ENCODE measurements at regions not wholly inside any gene's neighbourhood (a gene's known extent, or its start where the extent isn't known, plus 50 kb on each side); places are given as distances from the start of the nearest gene placed in this dataset.

- peaks cover 2% of the 10 kb centered on the region for H3K9me3 ChIP-seq (ENCODE audit: control insufficient read depth, low read depth, low read length)
- H3K27me3 ChIP-seq (ENCODE audit: control insufficient read depth, insufficient read depth, low read length) = no peaks in the 10 kb centered on the region
- H3K36me3 ChIP-seq (ENCODE audit: control insufficient read depth, low read depth, low read length) = no peaks in the 10 kb centered on the region
- H3K4me3 ChIP-seq (ENCODE audit: low read length) = no peak overlapping the region
- H3K4me1 ChIP-seq (ENCODE audit: control insufficient read depth, low read depth, low read length) = no peaks in the 10 kb centered on the region
- H3K27ac ChIP-seq (ENCODE audit: low read length) = no peak overlapping the region
- no peak overlapping the region for H3K9ac ChIP-seq (ENCODE audit: low read length)
Measured at GRCh38 chr6:8535519-8535918, 100.2 kb upstream of the SLC35B3 start.

- Histone ChIP-seq H3K4me1 (ENCODE audit: control insufficient read depth, low read depth, low read length) (no peaks in the 10 kb centered on the region), H3K9ac (ENCODE audit: low read length) (no peak overlapping the region), H3K27me3 (ENCODE audit: control insufficient read depth, insufficient read depth, low read length) (no peaks in the 10 kb centered on the region), H3K27ac (ENCODE audit: low read length) (no peak overlapping the region), H3K4me3 (ENCODE audit: low read length) (no peak overlapping the region), H3K9me3 (ENCODE audit: control insufficient read depth, low read depth, low read length) (no peaks in the 10 kb centered on the region), H3K36me3 (ENCODE audit: control insufficient read depth, low read depth, low read length) (no peaks in the 10 kb centered on the region)
Measured at GRCh38 chr6:8530785-8531435, 95.6 kb upstream of the SLC35B3 start.

- Histone ChIP-seq H3K27me3 (ENCODE audit: control insufficient read depth, insufficient read depth, low read length) (no peaks in the 10 kb centered on the region), H3K36me3 (ENCODE audit: control insufficient read depth, low read depth, low read length) (no peaks in the 10 kb centered on the region), H3K9ac (ENCODE audit: low read length) (no peak overlapping the region), H3K4me1 (ENCODE audit: control insufficient read depth, low read depth, low read length) (no peaks in the 10 kb centered on the region), H3K9me3 (ENCODE audit: control insufficient read depth, low read depth, low read length) (no peaks in the 10 kb centered on the region), H3K27ac (ENCODE audit: low read length) (no peak overlapping the region), H3K4me3 (ENCODE audit: low read length) (no peak overlapping the region)
Measured at GRCh38 chr6:8529250-8529649, 93.9 kb upstream of the SLC35B3 start.

- no peak overlapping the region for H3K4me3 ChIP-seq (ENCODE audit: low read length)
- no peaks in the 10 kb centered on the region for H3K9me3 ChIP-seq (ENCODE audit: control insufficient read depth, low read depth, low read length)
- no peaks in the 10 kb centered on the region for H3K27me3 ChIP-seq (ENCODE audit: control insufficient read depth, insufficient read depth, low read length)
- no peak overlapping the region for H3K27ac ChIP-seq (ENCODE audit: low read length)
- H3K9ac ChIP-seq (ENCODE audit: low read length) = no peak overlapping the region
- no peaks in the 10 kb centered on the region for H3K36me3 ChIP-seq (ENCODE audit: control insufficient read depth, low read depth, low read length)
- no peaks in the 10 kb centered on the region for H3K4me1 ChIP-seq (ENCODE audit: control insufficient read depth, low read depth, low read length)
Measured at GRCh38 chr6:8527818-8528217, 92.5 kb upstream of the SLC35B3 start.

- no peaks in the 10 kb centered on the region for H3K36me3 ChIP-seq (ENCODE audit: control insufficient read depth, low read depth, low read length)
- no peaks in the 10 kb centered on the region for H3K4me1 ChIP-seq (ENCODE audit: control insufficient read depth, low read depth, low read length)
- H3K9ac ChIP-seq (ENCODE audit: low read length) = no peak overlapping the region
- H3K27me3 ChIP-seq (ENCODE audit: control insufficient read depth, insufficient read depth, low read length) = no peaks in the 10 kb centered on the region
- H3K9me3 ChIP-seq (ENCODE audit: control insufficient read depth, low read depth, low read length) = no peaks in the 10 kb centered on the region
- no peak overlapping the region for H3K4me3 ChIP-seq (ENCODE audit: low read length)
- no peak overlapping the region for H3K27ac ChIP-seq (ENCODE audit: low read length)
Measured at GRCh38 chr6:8526624-8527023, 91.3 kb upstream of the SLC35B3 start.

- Histone ChIP-seq H3K9me3 (ENCODE audit: control insufficient read depth, low read depth, low read length) (no peaks in the 10 kb centered on the region), H3K4me1 (ENCODE audit: control insufficient read depth, low read depth, low read length) (no peaks in the 10 kb centered on the region), H3K4me3 (ENCODE audit: low read length) (no peak overlapping the region), H3K9ac (ENCODE audit: low read length) (no peak overlapping the region), H3K27me3 (ENCODE audit: control insufficient read depth, insufficient read depth, low read length) (no peaks in the 10 kb centered on the region), H3K27ac (ENCODE audit: low read length) (no peak overlapping the region), H3K36me3 (ENCODE audit: control insufficient read depth, low read depth, low read length) (no peaks in the 10 kb centered on the region)
Measured at GRCh38 chr6:8525370-8525769, 90.0 kb upstream of the SLC35B3 start.

- Histone ChIP-seq H3K36me3 (ENCODE audit: control insufficient read depth, low read depth, low read length) (no peaks in the 10 kb centered on the region), H3K27me3 (ENCODE audit: control insufficient read depth, insufficient read depth, low read length) (no peaks in the 10 kb centered on the region)
Measured at GRCh38 chr6:8513174-8513573, 77.8 kb upstream of the SLC35B3 start.

GRCh38 chr6:8507286-8507685 lies 71.9 kb upstream of the SLC35B3 start:
- Histone ChIP-seq H3K4me3 (ENCODE audit: low read length) (no peak overlapping the region), H3K36me3 (ENCODE audit: control insufficient read depth, low read depth, low read length) (no peaks in the 10 kb centered on the region), H3K9ac (ENCODE audit: low read length) (no peak overlapping the region), H3K4me1 (ENCODE audit: control insufficient read depth, low read depth, low read length) (peaks cover 24% of the 10 kb centered on the region), H3K27ac (ENCODE audit: low read length) (no peak overlapping the region), H3K27me3 (ENCODE audit: control insufficient read depth, insufficient read depth, low read length) (no peaks in the 10 kb centered on the region), H3K9me3 (ENCODE audit: control insufficient read depth, low read depth, low read length) (no peaks in the 10 kb centered on the region)

More at GRCh38 chr6:8513174-8513573, 77.8 kb upstream of the SLC35B3 start:
- Histone ChIP-seq H3K9me3 (ENCODE audit: control insufficient read depth, low read depth, low read length) (no peaks in the 10 kb centered on the region), H3K4me1 (ENCODE audit: control insufficient read depth, low read depth, low read length) (peaks cover 3% of the 10 kb centered on the region), H3K27ac (ENCODE audit: low read length) (no peak overlapping the region), H3K9ac (ENCODE audit: low read length) (no peak overlapping the region), H3K4me3 (ENCODE audit: low read length) (no peak overlapping the region)

- peaks cover 24% of the 10 kb centered on the region for H3K4me1 ChIP-seq (ENCODE audit: control insufficient read depth, low read depth, low read length)
- H3K27ac ChIP-seq (ENCODE audit: low read length) = no peak overlapping the region
- H3K27me3 ChIP-seq (ENCODE audit: control insufficient read depth, insufficient read depth, low read length) = no peaks in the 10 kb centered on the region
- H3K9me3 ChIP-seq (ENCODE audit: control insufficient read depth, low read depth, low read length) = no peaks in the 10 kb centered on the region
- no peak overlapping the region for H3K4me3 ChIP-seq (ENCODE audit: low read length)
- H3K9ac ChIP-seq (ENCODE audit: low read length) = no peak overlapping the region
- H3K36me3 ChIP-seq (ENCODE audit: control insufficient read depth, low read depth, low read length) = no peaks in the 10 kb centered on the region
Measured at GRCh38 chr6:8506126-8506525, 70.8 kb upstream of the SLC35B3 start.

- no peak overlapping the region for H3K4me3 ChIP-seq (ENCODE audit: low read length)
- H3K27me3 ChIP-seq (ENCODE audit: control insufficient read depth, insufficient read depth, low read length) = no peaks in the 10 kb centered on the region
- no peak overlapping the region for H3K27ac ChIP-seq (ENCODE audit: low read length)
- H3K4me1 ChIP-seq (ENCODE audit: control insufficient read depth, low read depth, low read length) = peaks cover 8% of the 10 kb centered on the region
- H3K36me3 ChIP-seq (ENCODE audit: control insufficient read depth, low read depth, low read length) = no peaks in the 10 kb centered on the region
- no peaks in the 10 kb centered on the region for H3K9me3 ChIP-seq (ENCODE audit: control insufficient read depth, low read depth, low read length)
- H3K9ac ChIP-seq (ENCODE audit: low read length) = no peak overlapping the region
Measured at GRCh38 chr6:8499540-8499939, 64.2 kb upstream of the SLC35B3 start.

- Histone ChIP-seq H3K27ac (ENCODE audit: low read length) (no peak overlapping the region), H3K36me3 (ENCODE audit: control insufficient read depth, low read depth, low read length) (no peaks in the 10 kb centered on the region)
Measured at GRCh38 chr6:8494730-8495129, 59.4 kb upstream of the SLC35B3 start.

GRCh38 chr6:8492536-8493133 lies 57.3 kb upstream of the SLC35B3 start:
- no peaks in the 10 kb centered on the region for H3K4me1 ChIP-seq (ENCODE audit: control insufficient read depth, low read depth, low read length)
- no peaks in the 10 kb centered on the region for H3K27me3 ChIP-seq (ENCODE audit: control insufficient read depth, insufficient read depth, low read length)
- H3K4me3 ChIP-seq (ENCODE audit: low read length) = no peak overlapping the region

More at GRCh38 chr6:8494730-8495129, 59.4 kb upstream of the SLC35B3 start:
- no peak overlapping the region for H3K9ac ChIP-seq (ENCODE audit: low read length)
- no peak overlapping the region for H3K4me3 ChIP-seq (ENCODE audit: low read length)
- no peaks in the 10 kb centered on the region for H3K4me1 ChIP-seq (ENCODE audit: control insufficient read depth, low read depth, low read length)
- no peaks in the 10 kb centered on the region for H3K9me3 ChIP-seq (ENCODE audit: control insufficient read depth, low read depth, low read length)
- H3K27me3 ChIP-seq (ENCODE audit: control insufficient read depth, insufficient read depth, low read length) = no peaks in the 10 kb centered on the region

More at GRCh38 chr6:8492536-8493133, 57.3 kb upstream of the SLC35B3 start:
- Histone ChIP-seq H3K9me3 (ENCODE audit: control insufficient read depth, low read depth, low read length) (no peaks in the 10 kb centered on the region), H3K36me3 (ENCODE audit: control insufficient read depth, low read depth, low read length) (no peaks in the 10 kb centered on the region), H3K27ac (ENCODE audit: low read length) (no peak overlapping the region), H3K9ac (ENCODE audit: low read length) (no peak overlapping the region)

Measured in iPS-18a (cell line).